ENCODE measurements at regions not wholly inside any gene's neighbourhood (a gene's known extent, or its start where the extent isn't known, plus 50 kb on each side); places are given as distances from the start of the nearest gene placed in this dataset.

GRCh38 chr1:104787866-104788510 lies 1038.3 kb downstream of the AMY1C start:
- Histone ChIP-seq H4K20me1 (ENCODE audit: insufficient read depth, low read length) (no peaks in the 10 kb centered on the region), H3K27me3 (ENCODE audit: insufficient read depth, low read length, poor library complexity) (no peaks in the 10 kb centered on the region), H3K4me3 (ENCODE audit: low read depth in 1 of 2, low read length in 2 of 2) (no peak overlapping the region), H3K36me3 (ENCODE audit: insufficient read depth, low read length) (no peaks in the 10 kb centered on the region), H3K9me3 (ENCODE audit: insufficient read depth, low read length, severe bottlenecking) (peaks cover 9% of the 10 kb centered on the region), H2AFZ (ENCODE audit: low read depth, low read length) (no peak overlapping the region), H3K9ac (ENCODE audit: low read depth, low read length) (no peak overlapping the region), H3K79me2 (ENCODE audit: insufficient read depth, low read length) (no peaks in the 10 kb centered on the region), H3K4me2 (ENCODE audit: insufficient read depth, low read length) (no peak overlapping the region), H3K4me1 (ENCODE audit: insufficient read depth, low read length) (no peaks in the 10 kb centered on the region), H3K27ac (ENCODE audit: low read length) (no peak overlapping the region)
- TF ChIP-seq, protein P1, sequence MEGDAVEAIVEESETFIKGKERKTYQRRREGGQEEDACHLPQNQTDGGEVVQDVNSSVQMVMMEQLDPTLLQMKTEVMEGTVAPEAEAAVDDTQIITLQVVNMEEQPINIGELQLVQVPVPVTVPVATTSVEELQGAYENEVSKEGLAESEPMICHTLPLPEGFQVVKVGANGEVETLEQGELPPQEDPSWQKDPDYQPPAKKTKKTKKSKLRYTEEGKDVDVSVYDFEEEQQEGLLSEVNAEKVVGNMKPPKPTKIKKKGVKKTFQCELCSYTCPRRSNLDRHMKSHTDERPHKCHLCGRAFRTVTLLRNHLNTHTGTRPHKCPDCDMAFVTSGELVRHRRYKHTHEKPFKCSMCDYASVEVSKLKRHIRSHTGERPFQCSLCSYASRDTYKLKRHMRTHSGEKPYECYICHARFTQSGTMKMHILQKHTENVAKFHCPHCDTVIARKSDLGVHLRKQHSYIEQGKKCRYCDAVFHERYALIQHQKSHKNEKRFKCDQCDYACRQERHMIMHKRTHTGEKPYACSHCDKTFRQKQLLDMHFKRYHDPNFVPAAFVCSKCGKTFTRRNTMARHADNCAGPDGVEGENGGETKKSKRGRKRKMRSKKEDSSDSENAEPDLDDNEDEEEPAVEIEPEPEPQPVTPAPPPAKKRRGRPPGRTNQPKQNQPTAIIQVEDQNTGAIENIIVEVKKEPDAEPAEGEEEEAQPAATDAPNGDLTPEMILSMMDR (IDR thresholded peaks at IDR 0.05; ENCODE audit: borderline replicate concordance, extremely low read depth, low read length, poor library complexity, severe bottlenecking), result no peak
- TF ChIP-seq EZH2 (IDR thresholded peaks at IDR 0.05; ENCODE audit: borderline replicate concordance, low read depth, low read length, severe bottlenecking), result no peak
- no peak for DNase-seq
- ATAC-seq (ENCODE audit: insufficient read depth, low read depth), result no peak

DNA sequence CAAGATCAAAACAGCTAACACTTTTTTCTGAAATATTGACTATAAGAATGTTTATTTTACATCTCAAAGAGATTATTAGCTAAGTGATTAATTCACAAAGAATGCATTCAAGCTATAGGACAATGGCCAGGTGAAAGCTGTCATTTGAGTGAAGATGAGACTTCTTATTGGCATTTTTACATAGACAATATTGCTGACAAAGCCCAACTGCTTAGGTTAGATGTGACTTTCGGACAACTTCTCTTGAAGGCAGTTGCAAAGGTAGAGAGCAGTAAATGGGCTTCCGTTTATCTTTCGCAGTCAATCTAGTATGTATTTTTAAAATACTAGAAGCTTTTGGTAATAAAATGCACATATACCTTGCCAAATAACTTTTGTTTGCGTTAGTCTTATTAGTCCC lies 1041.3 kb downstream of the AMY1C start:
- no peak overlapping the region for H3K4me2 ChIP-seq (ENCODE audit: insufficient read depth, low read length)
- H3K36me3 ChIP-seq (ENCODE audit: insufficient read depth, low read length), result no peaks in the 10 kb centered on the region
- DNase-seq, result no peak
- no peak overlapping the region for H3K4me3 ChIP-seq (ENCODE audit: low read depth in 1 of 2, low read length in 2 of 2)
- H3K27me3 ChIP-seq (ENCODE audit: insufficient read depth, low read length, poor library complexity), result no peaks in the 10 kb centered on the region
- H4K20me1 ChIP-seq (ENCODE audit: insufficient read depth, low read length), result no peaks in the 10 kb centered on the region
- no peak overlapping the region for H2AFZ ChIP-seq (ENCODE audit: low read depth, low read length)
- H3K4me1 ChIP-seq (ENCODE audit: insufficient read depth, low read length), result no peaks in the 10 kb centered on the region
- ATAC-seq (ENCODE audit: insufficient read depth, low read depth), result no peak
- H3K79me2 ChIP-seq (ENCODE audit: insufficient read depth, low read length), result no peaks in the 10 kb centered on the region
- H3K27ac ChIP-seq (ENCODE audit: low read length), result no peak overlapping the region
- peaks cover 9% of the 10 kb centered on the region for H3K9me3 ChIP-seq (ENCODE audit: insufficient read depth, low read length, severe bottlenecking)
- no peak overlapping the region for H3K9ac ChIP-seq (ENCODE audit: low read depth, low read length)
- TF ChIP-seq EZH2 (IDR thresholded peaks at IDR 0.05; ENCODE audit: borderline replicate concordance, low read depth, low read length, severe bottlenecking), result no peak
- TF ChIP-seq, protein P1 (IDR thresholded peaks at IDR 0.05; ENCODE audit: borderline replicate concordance, extremely low read depth, low read length, poor library complexity, severe bottlenecking), result no peak

GRCh38 chr1:104794035-104794434 lies 1044.3 kb downstream of the AMY1C start:
- Histone ChIP-seq H3K4me3 (ENCODE audit: low read depth in 1 of 2, low read length in 2 of 2) (no peak overlapping the region), H3K36me3 (ENCODE audit: insufficient read depth, low read length) (no peaks in the 10 kb centered on the region), H3K9ac (ENCODE audit: low read depth, low read length) (no peak overlapping the region), H3K4me1 (ENCODE audit: insufficient read depth, low read length) (no peaks in the 10 kb centered on the region), H2AFZ (ENCODE audit: low read depth, low read length) (no peak overlapping the region), H4K20me1 (ENCODE audit: insufficient read depth, low read length) (no peaks in the 10 kb centered on the region), H3K79me2 (ENCODE audit: insufficient read depth, low read length) (no peaks in the 10 kb centered on the region), H3K4me2 (ENCODE audit: insufficient read depth, low read length) (no peak overlapping the region), H3K27ac (ENCODE audit: low read length) (no peak overlapping the region), H3K9me3 (ENCODE audit: insufficient read depth, low read length, severe bottlenecking) (no peaks in the 10 kb centered on the region), H3K27me3 (ENCODE audit: insufficient read depth, low read length, poor library complexity) (no peaks in the 10 kb centered on the region)
- TF ChIP-seq EZH2 (IDR thresholded peaks at IDR 0.05; ENCODE audit: borderline replicate concordance, low read depth, low read length, severe bottlenecking), result no peak
- DNase-seq (no peak), ATAC-seq (ENCODE audit: insufficient read depth, low read depth) (no peak)

- H3K9ac ChIP-seq (ENCODE audit: low read depth, low read length), result no peak overlapping the region
- no peak overlapping the region for H3K4me2 ChIP-seq (ENCODE audit: insufficient read depth, low read length)
- H3K4me3 ChIP-seq (ENCODE audit: low read depth in 1 of 2, low read length in 2 of 2), result no peak overlapping the region
- H3K27ac ChIP-seq (ENCODE audit: low read length), result no peak overlapping the region
- no peaks in the 10 kb centered on the region for H3K27me3 ChIP-seq (ENCODE audit: insufficient read depth, low read length, poor library complexity)
- no peaks in the 10 kb centered on the region for H4K20me1 ChIP-seq (ENCODE audit: insufficient read depth, low read length)
- H3K36me3 ChIP-seq (ENCODE audit: insufficient read depth, low read length), result no peaks in the 10 kb centered on the region
- ATAC-seq (ENCODE audit: insufficient read depth, low read depth) (no peak), DNase-seq (no peak)
- TF ChIP-seq, protein P1 (IDR thresholded peaks at IDR 0.05; ENCODE audit: borderline replicate concordance, extremely low read depth, low read length, poor library complexity, severe bottlenecking), result no peak
- no peak for TF ChIP-seq EZH2 (IDR thresholded peaks at IDR 0.05; ENCODE audit: borderline replicate concordance, low read depth, low read length, severe bottlenecking)
- no peaks in the 10 kb centered on the region for H3K79me2 ChIP-seq (ENCODE audit: insufficient read depth, low read length)
- no peak overlapping the region for H2AFZ ChIP-seq (ENCODE audit: low read depth, low read length)
- H3K4me1 ChIP-seq (ENCODE audit: insufficient read depth, low read length), result no peaks in the 10 kb centered on the region
- H3K9me3 ChIP-seq (ENCODE audit: insufficient read depth, low read length, severe bottlenecking), result no peaks in the 10 kb centered on the region
These were observed 1046.2 kb downstream of the AMY1C start for GRCh38 chr1:104795931-104796330.
